Epithelial cell of esophagus (primary cell): ENCODE measurements at regions not wholly inside any gene's neighbourhood (a gene's known extent, or its start where the extent isn't known, plus 50 kb on each side); places are given as distances from the start of the nearest gene placed in this dataset.

Experiments
- DNase-seq: peaks from one replicate; pipeline ENCODE4 v3.0.0; 2010; ENCODE audit warnings: low read depth
- H3K4me3 ChIP-seq: 2 replicates; pipeline ENCODE4 v1.5.1; 2011; ENCODE audit warnings: mild to moderate bottlenecking, low read length, control low read depth
- TF ChIP-seq, protein P1 (sequence below): IDR thresholded peaks from 2 replicates; pipeline ENCODE4 v1.5.1; 2011; ENCODE audit warnings: low read depth, mild to moderate bottlenecking, low read length, control low read depth, inconsistent platforms; ENCODE audit not compliant: insufficient read depth; ENCODE audit errors: missing control alignments

GRCh38 chr3:15977598-15978232 lies 179.9 kb upstream of the ANKRD28 start:
- H3K4me3 ChIP-seq: no peak overlapping the region
- DNase-seq: no peak
- TF ChIP-seq, protein P1, sequence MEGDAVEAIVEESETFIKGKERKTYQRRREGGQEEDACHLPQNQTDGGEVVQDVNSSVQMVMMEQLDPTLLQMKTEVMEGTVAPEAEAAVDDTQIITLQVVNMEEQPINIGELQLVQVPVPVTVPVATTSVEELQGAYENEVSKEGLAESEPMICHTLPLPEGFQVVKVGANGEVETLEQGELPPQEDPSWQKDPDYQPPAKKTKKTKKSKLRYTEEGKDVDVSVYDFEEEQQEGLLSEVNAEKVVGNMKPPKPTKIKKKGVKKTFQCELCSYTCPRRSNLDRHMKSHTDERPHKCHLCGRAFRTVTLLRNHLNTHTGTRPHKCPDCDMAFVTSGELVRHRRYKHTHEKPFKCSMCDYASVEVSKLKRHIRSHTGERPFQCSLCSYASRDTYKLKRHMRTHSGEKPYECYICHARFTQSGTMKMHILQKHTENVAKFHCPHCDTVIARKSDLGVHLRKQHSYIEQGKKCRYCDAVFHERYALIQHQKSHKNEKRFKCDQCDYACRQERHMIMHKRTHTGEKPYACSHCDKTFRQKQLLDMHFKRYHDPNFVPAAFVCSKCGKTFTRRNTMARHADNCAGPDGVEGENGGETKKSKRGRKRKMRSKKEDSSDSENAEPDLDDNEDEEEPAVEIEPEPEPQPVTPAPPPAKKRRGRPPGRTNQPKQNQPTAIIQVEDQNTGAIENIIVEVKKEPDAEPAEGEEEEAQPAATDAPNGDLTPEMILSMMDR: no peak

DNA sequence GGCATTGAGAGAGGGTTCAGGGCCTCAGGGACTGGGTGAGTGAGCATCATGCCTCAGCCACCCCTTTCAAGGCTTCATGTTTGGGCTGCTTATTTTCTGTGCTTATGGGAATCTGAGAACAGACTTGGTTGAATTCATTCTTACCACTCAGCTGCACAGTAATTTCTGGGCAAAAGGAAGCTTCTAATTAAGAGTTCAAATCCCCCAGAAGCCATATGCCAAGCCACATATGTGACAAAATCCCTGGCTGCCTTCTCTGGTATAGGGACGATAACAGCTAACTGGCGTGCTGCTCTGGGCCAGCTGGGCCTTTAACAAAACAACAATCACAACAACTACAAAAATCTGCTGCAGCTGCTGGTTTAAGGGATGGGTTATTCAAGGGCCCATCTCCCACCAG lies 181.0 kb upstream of the ANKRD28 start:
- no peak overlapping the region for H3K4me3 ChIP-seq
- TF ChIP-seq, protein P1: no peak
- DNase-seq: no peak

- TF ChIP-seq, protein P1: no peak
- DNase-seq: peak; percentile 36
- no peak overlapping the region for H3K4me3 ChIP-seq
These were observed 181.7 kb upstream of the ANKRD28 start for GRCh38 chr3:15979495-15979894.

DNA sequence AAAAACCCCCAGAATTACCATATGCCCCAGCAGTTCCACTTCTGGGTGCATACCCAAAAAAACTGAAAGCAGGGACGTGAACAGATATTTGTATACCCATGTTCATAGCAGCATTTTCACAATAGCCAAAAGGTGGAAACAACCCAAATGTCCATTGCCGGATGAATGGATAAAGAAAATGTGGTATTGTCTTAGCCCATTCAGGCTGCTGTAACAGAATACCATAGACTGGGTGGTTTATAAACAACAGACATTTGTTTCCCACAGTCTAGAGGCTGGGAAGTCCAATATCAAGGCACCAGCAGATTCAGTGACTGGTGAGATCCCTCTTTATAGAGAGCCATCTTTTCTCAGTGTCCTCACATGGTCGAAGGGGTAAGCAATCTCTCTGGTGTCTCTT lies 182.1 kb upstream of the ANKRD28 start:
- H3K4me3 ChIP-seq: no peak overlapping the region
- no peak for DNase-seq
- TF ChIP-seq, protein P1: no peak

DNA sequence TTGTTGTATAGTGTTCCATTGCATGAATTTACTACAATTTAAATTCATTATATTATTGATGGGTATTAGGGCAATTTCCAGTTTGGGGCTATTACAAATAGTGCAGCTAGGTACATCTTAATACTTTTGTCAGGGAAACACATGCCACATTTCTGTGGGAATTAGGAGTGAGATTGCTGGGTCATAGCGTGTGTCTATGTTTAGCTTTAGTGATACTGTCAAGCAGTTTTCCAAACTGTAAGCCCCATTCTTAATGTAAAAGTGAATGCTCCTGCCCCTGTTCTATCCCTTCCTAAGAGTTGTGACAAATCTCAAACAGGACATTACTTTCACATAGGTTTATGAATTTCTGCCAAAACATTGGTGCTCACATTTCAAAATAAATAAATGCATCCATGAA lies 184.5 kb upstream of the ANKRD28 start:
- no peak overlapping the region for H3K4me3 ChIP-seq
- TF ChIP-seq, protein P1: no peak
- DNase-seq: no peak

GRCh38 chr3:15982667-15983196 lies 185.0 kb upstream of the ANKRD28 start:
- TF ChIP-seq, protein P1: no peak
- H3K4me3 ChIP-seq: no peak overlapping the region
- DNase-seq: peak; percentile 99

- peak; percentile 88 for DNase-seq
- H3K4me3 ChIP-seq: no peak overlapping the region
- TF ChIP-seq, protein P1: no peak
These were observed 185.5 kb upstream of the ANKRD28 start for GRCh38 chr3:15983232-15983631.
